Esophagus muscularis mucosa (tissue), 3 donors: ENCODE measurements at regions not wholly inside any gene's neighbourhood (a gene's known extent, or its start where the extent isn't known, plus 50 kb on each side); places are given as distances from the start of the nearest gene placed in this dataset.

Source experiments
- POLR2AphosphoS5 ChIP-seq, 2 donors: sonication (generic); formaldehyde crosslinking; IDR thresholded peaks; one replicate each; pipeline ENCODE4 v1.6.1; 2017; ENCODE audit warnings: antibody characterized with exemption in 2 of 2
- TF ChIP-seq, protein P1 (sequence below), 3 experiments: fragments of 200-600 bp in 2 of 3; fragments of 450-650 bp in 1 of 3; sonication (generic) in 2 of 3; IDR thresholded peaks; one replicate each; pipeline ENCODE4 v1.5.1; 2017 to 2019; ENCODE audit warnings: antibody characterized with exemption in 3 of 3, mild to moderate bottlenecking in 2 of 3, moderate library complexity in 1 of 3

DNA sequence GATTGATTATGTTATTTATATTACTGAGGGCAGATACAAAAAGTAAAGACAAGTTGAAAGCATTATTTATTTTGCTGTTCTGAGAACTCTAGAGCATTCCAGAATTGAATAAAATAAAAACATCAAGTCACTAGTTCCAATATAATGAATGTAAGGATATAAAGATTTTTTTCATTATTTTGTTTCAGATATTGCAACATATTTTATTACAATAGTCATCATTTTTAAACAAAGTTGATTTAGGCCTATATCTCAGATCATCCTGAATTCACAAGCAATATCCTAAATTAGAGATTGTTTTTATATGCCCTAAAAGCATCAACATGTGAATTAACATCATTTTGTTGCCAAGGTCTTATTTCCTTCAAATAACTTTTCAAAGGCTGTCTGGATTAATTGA is 535.6 kb upstream of the KCND2 start:
- TF ChIP-seq, protein P1, sequence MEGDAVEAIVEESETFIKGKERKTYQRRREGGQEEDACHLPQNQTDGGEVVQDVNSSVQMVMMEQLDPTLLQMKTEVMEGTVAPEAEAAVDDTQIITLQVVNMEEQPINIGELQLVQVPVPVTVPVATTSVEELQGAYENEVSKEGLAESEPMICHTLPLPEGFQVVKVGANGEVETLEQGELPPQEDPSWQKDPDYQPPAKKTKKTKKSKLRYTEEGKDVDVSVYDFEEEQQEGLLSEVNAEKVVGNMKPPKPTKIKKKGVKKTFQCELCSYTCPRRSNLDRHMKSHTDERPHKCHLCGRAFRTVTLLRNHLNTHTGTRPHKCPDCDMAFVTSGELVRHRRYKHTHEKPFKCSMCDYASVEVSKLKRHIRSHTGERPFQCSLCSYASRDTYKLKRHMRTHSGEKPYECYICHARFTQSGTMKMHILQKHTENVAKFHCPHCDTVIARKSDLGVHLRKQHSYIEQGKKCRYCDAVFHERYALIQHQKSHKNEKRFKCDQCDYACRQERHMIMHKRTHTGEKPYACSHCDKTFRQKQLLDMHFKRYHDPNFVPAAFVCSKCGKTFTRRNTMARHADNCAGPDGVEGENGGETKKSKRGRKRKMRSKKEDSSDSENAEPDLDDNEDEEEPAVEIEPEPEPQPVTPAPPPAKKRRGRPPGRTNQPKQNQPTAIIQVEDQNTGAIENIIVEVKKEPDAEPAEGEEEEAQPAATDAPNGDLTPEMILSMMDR (IDR thresholded peaks at IDR 0.05) = no peak
- TF ChIP-seq POLR2AphosphoS5 (IDR thresholded peaks at IDR 0.05) = no peak
